Peyer's patch (tissue), 4 donors: ENCODE measurements at regions not wholly inside any gene's neighbourhood (a gene's known extent, or its start where the extent isn't known, plus 50 kb on each side); places are given as distances from the start of the nearest gene placed in this dataset.

Experiments
- POLR2A ChIP-seq, 2 donors: fragments of 450-650 bp; IDR thresholded peaks; one replicate each; pipeline ENCODE4 v1.5.1; 2017; ENCODE audit warnings: antibody characterized with exemption in 2 of 2, mild to moderate bottlenecking in 2 of 2, moderate library complexity in 2 of 2
- TF ChIP-seq, protein P1 (sequence below), 6 experiments: fragments of 450-650 bp in 4 of 6; fragments of 200-600 bp in 2 of 6; sonication (generic) in 1 of 6; IDR thresholded peaks; one replicate each; pipeline ENCODE4 v1.5.1; 2017 to 2019; ENCODE audit warnings: antibody characterized with exemption in 6 of 6, mild to moderate bottlenecking in 3 of 6, moderate library complexity in 1 of 6

- TF ChIP-seq, protein P1, sequence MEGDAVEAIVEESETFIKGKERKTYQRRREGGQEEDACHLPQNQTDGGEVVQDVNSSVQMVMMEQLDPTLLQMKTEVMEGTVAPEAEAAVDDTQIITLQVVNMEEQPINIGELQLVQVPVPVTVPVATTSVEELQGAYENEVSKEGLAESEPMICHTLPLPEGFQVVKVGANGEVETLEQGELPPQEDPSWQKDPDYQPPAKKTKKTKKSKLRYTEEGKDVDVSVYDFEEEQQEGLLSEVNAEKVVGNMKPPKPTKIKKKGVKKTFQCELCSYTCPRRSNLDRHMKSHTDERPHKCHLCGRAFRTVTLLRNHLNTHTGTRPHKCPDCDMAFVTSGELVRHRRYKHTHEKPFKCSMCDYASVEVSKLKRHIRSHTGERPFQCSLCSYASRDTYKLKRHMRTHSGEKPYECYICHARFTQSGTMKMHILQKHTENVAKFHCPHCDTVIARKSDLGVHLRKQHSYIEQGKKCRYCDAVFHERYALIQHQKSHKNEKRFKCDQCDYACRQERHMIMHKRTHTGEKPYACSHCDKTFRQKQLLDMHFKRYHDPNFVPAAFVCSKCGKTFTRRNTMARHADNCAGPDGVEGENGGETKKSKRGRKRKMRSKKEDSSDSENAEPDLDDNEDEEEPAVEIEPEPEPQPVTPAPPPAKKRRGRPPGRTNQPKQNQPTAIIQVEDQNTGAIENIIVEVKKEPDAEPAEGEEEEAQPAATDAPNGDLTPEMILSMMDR (IDR thresholded peaks at IDR 0.05) = no peak
- TF ChIP-seq POLR2A (IDR thresholded peaks at IDR 0.05) = no peak
These were observed 121.1 kb upstream of the ACP3 start for GRCh38 chr3:132196113-132196512.
